OCI-M2 (cell line): ENCODE measurements at regions not wholly inside any gene's neighbourhood (a gene's known extent, or its start where the extent isn't known, plus 50 kb on each side); places are given as distances from the start of the nearest gene placed in this dataset.
"Not testable (repeated sequence)": the region's sequence is repeated elsewhere in the genome, so short reads cannot be mapped to it uniquely, and the experiment has no call there.

ENCODE experiments used
- DNase-seq: peaks from one replicate; lab custom pipeline; 2025; ENCODE audit not compliant: unreplicated experiment; lab: John Stamatoyannopoulos, UW

DNA sequence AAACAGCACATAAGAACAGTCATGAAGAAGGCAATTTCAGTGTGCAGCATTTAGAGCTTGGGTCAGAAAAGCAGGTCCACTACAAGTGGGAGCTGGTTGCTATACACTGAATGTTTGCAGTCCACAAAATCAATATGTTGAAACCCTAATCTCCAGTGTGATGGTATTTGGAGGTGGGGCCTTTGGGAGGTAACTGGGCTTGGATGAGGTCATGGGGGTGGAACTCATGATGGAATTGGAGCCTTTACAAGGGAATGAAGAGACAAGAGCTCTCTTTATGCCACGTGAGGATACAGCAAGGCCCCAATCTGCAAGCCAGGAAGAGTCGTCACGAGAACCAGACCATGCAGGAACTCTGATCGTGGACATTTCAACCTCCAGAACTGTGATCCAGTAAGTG lies 216.7 kb upstream of the SLC35B3 start:
- no peak for DNase-seq

DNA sequence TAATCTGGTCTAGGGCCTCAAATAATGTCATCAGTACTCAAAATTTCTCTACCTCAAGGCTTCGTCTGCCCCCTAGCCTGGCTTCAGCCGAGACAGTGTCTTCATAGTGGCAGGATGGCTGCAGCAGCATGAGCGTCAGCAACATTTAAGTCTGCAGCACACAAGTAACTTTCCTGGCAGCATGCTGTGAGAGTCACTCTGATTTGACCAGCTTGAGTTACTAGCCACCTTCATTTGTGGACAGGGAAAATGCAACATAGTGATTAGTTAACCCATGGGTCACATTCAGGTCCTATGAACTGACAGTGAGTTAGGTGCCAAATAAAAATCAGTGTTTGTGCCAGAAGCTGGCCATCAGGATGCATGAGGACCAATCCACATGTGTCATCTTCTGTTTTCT lies 209.9 kb upstream of the SLC35B3 start:
- no peak for DNase-seq

DNA sequence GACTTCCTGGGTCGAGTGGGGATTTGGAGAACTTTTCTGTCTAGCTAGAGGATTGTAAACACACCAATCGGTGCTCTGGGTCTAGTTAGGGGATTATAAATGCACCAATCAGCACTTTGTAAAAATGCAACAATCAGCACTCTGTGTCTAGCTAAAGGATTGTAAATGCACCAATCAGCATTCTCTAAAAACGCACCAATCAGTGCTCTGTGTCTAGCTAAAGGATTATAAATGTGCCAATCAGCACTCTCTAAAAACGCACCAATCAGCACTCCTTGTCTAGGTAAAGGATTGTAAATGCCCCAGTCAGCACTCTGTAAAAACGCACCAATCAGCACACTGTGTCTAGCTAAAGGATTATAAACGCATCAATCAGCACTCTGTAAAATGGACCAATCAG lies 209.0 kb upstream of the SLC35B3 start:
- no peak for DNase-seq

DNA sequence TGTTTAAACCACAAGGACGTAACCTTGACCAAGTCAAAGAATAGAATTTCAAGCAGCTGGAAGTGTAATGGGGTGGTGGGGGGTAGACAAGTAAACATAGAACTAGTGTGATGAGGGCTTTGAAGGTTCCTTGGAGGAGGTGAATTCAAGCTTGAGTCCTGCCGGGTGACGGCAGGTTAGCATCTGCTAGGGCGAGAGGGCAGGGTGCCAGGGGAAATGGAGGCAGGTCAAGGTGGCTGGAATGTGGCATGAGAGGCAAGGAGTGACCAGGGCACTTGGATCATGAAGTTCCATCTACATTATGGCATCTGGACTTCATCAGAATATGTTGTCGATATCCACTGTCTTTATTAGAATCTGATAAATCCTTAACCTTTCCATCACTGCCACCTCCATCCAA lies 207.5 kb upstream of the SLC35B3 start:
- no peak for DNase-seq

DNA sequence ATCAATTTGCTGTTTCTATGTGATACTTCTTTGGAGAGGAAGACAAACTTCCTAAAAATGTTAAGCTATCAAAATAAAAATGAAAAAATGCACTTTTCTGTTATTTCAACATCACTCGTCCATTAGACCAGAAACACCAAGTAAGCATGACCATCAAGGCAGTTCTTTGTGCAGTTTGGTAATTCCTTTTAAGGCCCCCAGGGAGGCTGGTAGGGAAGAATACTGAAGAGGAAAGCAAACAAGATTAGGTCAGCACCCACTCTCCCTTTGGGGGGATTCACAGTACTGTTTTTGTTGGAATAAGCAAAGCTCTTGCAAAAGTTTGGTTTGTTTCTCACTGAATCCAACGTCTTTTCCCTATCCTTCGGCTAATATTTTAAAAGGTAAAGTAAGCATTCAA lies 206.8 kb upstream of the SLC35B3 start:
- DNase-seq: no peak

DNA sequence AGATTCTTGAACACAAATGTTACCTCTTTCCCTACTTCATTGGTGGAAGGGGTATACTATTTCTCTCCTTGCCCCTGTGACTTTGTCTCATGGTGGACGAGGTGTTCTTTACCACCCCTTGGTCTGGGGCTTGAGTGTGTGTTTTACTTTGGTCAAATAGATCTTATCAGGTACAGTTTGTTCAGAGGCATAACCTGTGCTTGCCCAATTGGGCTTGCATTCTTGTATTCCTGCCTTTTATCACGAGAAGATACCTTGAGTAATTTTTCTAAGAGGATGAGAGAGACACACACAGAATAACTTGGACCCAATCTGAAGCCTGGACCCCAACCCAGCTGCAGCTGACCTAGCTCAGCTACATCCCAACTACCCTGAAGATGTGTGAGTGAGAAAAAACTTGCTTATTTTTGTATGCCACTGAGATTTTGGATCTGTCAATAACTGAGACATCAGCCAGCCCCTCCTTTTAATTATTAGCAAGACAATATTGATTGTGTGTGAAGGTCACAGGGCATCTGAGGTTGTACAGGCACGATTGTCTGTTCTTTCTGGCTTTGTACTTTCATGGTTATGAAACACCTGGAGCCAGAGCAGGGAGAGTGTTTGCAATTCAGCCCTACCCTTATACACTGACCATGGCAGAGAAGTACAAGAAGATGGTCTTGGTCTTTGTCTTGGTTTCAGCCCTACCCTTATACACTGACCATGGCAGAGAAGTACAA lies 204.7 kb upstream of the SLC35B3 start:
- DNase-seq: no peak

DNA sequence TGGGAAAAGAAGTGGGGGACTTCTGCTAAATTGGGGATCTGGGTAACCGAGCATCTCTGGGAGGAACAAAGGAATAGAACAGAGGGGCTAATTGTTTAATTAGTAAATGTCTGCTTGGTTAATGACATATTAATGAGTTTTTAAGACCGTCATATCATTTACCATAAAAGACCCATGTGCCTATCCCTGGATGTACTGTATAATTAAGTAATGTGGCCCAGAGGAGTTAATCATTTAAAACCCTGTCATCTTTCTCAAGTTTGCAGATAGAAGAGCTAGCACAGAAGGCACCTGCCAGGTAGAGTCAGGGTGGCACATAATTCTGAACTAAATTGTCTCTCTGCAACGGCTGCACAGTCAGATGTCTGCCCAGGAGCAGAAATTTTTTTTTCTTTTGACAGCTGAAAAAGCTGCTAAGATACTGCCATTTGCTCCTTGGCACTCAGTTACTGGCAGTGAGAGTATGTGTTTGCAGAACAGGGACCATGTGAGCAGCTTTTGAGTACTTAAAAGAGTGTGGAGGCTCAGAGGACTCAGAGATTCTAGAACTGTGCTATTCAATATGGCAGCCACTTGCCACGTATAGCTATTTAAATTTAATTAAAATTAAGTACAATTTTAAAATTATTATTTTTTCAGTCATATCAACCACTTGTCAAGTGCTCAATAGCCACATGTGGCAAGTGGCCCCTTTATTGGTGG lies 202.7 kb upstream of the SLC35B3 start:
- DNase-seq: no peak

DNA sequence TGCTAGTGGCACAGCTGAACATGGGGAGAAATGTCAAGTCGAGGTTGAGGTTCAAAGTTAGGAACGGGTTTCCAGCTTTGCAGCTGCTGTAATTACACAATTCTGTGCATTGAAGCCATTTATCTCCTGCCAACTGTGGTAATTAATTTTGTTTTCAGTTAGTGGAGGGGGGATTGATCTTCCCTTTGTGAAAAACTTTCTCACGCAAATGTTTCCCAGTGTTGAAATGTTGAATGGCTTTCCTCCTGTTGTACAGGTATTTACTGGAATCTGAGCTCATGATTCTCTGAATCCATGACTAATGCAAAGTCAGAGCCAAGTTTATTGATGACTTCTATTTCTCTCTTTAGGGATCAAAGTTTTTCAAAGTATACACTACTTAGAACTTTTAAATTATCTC lies 198.4 kb upstream of the SLC35B3 start:
- DNase-seq: no peak

DNA sequence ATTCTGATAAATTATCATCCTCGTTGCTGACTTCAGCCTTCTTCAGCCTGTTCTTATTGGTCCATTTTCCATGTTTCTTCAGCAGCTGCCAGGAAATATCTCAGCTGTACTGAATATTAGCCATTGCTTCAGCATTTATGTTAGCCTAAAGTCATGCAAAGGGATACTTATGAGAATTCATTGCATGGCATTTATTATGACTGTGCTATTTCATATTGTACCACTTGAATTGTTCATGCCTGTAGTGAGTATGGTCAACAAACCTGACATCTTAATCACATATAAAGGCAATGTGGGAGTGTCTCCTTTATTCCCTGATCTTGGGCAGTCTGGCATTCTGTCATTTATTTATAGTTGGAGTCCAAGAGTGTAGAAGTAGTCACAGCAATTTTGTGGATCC lies 193.4 kb upstream of the SLC35B3 start:
- DNase-seq: no peak

DNA sequence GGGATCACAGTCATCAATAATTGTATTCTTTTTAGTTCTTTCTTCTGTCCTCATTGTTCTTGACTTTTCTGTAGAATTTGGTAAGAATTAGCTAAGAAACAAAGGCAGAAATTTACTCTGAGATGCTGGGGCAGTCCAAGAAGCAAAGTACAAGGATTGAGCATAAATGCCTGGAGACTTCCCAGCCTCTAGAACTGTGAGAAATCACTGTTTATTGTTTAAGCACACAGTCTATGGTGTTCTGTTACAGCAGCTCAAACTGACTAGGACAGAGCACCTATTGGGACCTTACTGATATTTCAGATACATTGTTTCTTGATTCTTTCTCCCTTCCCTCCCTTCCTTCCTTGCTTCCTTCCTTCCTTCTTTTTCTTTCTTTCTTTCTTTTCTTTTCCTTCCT lies 192.7 kb upstream of the SLC35B3 start:
- no peak for DNase-seq

DNA sequence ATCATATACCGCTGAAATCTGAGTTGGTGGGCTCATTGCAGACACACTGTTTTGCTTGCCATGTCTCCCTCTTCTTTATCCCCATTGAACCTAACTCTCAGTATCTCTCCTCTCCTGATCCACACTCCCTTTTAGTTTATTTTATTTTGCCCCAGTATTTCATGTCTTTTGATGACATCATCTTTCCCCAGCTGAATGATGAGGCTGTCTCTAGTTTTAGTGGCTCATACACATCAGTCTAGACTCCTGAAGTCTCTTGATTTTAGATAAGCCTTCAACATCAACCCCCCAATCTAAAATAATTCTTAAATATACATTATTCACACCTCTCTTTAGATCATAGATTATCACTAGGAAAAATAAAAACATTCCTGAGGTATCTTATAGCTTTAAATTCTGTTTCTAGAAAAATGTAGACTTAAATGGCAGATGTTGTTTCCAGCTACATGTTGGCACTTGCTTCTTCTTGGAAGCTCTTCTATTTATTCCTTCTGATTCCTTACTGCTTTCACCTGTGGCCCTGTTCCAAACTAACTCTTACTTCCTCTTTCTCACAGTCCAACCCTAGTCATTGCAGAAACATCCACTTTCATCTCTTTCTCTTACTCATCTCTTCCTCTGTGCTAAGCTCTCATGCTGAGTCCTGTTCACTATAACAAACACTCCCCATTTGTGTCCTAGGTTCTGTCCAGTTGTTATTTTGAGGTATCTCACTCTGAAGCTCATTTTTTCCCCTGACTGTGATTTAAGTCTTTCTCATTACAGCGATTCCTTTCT lies 191.9 kb upstream of the SLC35B3 start:
- no peak for DNase-seq

DNA sequence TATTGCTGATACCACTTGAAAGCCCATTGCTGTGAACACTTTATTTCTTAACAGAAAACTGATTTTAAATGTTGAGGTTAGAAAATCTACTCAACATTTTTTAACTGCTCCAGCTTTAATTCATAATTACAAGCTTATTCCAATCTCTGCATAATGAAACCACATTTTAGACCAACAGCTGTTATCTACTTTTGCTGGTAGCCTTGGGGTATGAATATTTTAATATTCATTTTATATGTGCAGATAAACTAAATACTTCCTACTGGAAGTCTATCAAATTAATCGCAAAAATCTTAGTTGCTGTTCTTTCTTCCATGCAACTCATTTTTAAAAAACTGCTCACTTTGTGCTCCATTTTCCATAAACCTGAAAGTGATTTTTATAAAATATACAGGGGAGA lies 189.3 kb upstream of the SLC35B3 start:
- no peak for DNase-seq

DNA sequence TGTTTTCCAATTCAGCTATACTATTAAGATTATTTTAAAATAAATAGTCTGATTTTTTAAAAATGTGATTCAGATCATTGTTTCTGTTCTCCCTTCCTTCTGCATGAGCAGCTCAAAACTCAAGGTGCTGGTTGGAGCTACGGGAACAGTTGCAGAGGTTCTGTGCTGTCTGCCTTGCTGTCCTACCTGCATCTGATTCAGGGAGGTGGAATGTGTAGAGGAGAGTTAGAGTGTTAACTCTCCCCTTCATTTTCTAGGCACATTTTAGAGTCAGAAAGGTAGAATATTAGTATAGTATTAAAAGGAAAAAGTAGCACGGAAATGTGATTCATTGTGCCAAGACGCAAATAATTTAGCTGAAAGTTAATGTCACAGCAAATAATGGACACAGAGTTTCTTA lies 188.1 kb upstream of the SLC35B3 start:
- DNase-seq: no peak

DNA sequence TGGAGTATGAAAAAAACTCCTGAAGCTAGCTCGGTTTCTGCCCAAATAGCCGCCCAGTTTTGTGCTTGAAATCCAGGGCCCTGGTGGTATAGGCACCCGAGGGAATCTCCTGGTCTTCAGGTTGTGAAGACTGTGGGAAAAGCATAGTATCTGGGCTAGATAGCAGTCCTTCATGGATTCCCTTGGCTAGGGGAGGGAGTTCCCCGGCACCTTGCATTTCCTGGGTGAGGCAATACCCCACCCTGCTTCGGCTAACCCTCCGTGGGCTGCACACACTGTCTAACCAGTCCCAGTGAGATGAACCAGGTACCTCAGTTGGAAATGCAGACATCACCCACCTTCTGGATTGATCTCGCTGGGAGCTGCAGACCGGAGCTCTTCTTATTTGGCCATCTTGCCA lies 184.5 kb upstream of the SLC35B3 start:
- DNase-seq: no peak

DNA sequence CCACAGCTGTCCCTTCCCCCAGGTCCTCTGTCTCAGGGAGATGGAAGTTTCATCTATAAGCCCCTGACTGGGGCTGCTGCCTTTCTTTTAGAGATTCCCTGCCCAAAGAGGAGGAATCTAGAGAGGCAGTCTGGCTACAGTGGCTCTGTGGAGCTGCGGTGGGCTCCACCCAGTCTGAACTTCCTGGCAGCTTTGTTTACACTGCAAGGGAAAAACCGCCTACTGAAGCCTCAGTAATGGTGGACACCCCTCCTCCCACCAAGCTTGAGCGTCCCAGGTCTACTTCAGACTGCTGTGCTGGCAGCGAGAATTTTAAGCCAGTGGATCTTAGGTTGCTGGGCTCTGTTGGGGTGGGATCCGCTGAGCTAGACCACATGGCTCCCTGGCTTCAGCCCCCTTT lies 184.1 kb upstream of the SLC35B3 start:
- not testable (repeated sequence) for DNase-seq

DNA sequence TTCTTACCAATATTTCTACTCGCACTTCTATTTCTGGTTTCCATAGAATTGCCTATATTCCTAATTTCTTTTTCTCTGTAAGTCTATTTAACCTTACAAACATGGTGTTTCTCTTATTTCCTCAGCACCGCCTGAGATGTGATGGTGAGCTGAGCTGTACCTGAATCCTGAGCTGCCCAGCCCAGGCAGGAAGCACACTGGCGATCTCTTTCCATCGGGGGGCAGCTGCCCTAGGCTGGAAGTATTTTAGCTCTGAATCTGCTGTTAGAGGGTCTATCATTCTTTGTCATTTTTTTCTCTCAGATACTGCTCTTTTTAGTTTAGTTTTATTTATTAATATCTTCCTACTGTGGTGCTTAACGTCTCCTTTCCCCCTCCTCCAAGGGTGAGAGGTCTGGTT lies 173.4 kb upstream of the SLC35B3 start:
- DNase-seq: no peak

DNA sequence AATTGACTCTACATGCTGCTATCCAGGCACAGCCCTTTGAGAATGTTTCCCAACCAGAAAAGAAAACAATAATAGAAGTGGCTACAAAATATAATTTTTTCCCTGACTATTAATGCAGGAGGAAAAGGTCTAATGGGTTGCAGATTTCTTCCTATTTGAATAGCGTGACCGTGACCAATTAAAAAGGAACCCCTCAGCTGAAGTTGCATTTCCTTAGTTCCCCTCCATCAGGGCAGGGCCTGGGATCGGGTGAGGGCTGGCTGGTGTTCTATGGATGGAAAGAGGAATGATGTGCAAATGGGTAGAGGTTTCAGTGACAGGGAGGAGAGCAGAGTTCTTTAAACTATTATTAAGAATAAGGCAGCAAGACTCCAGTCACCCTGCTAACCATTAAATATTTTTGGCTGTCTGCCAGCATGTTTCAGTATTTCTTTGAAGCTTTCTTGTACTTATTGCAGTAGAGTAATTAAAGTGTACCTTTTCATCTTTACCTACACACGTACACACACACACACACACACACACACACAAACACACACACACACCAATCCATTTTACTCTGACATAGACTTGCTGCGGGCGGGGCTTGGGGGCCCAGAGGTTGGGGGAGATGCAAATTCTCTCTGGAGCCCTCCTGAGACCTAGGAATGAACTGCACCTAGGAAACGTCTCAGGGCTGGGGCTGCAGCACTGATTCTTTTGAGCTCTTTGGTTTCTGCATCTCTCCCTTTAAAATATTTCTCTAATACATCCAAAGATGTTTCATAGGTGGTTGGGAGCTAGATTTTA lies 154.8 kb upstream of the SLC35B3 start:
- DNase-seq: no peak

DNA sequence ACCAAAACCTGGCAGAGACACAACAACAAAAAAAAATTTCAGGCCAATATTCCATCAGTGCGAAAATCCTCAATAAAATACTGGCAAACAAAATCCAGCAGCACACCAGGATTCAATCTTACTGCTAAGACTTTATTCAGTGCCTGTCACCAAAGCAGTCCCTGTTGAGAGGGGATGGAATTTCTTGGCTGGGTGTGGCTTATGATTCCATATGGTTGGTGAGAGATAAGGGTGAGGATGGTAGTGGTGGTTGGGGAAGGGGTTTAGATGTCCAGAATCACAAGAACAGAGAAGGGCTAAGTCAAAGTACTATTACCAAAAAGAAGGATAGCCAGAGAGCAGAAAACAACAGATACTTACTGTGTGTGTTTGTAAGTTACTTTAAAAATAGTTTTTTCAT lies 152.8 kb upstream of the SLC35B3 start:
- DNase-seq: no peak

DNA sequence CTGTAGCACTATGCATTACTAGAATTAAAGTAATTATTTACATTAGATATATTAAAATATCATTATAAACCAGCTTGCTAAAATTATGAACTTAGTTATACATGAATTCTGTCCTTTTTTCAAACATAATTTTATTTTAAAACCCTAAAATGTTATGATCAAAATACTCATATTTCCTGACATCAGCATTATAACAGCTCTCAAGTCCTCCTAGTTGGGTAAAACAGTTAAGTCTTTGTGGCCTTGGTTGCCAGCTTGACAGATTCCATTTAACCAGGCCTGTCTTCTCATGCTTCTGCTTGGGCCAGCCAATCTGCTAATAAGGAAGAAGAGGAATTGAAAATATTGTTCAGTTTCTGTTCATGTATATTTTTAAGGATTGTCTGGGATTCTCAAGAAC lies 147.9 kb upstream of the SLC35B3 start:
- DNase-seq: no peak

DNA sequence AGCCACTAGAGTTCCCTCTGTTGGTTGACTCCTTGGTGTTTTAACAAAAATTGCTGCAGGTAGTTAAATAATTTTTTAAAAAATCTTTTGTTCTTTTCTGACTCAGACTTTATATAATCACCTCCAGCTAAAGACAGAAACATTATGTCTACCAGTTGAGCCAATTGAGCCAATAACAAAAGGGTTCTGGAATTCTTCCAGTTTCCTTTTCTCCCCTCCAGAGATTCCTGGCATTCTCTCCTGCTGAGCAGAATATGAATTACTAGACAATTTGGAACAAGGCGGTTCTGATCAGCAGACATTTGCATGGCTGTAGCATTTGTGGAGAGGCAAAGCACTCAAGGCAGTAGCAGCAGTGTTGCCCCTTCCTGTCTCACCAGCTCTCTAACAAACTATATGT lies 144.0 kb upstream of the SLC35B3 start:
- no peak for DNase-seq

DNA sequence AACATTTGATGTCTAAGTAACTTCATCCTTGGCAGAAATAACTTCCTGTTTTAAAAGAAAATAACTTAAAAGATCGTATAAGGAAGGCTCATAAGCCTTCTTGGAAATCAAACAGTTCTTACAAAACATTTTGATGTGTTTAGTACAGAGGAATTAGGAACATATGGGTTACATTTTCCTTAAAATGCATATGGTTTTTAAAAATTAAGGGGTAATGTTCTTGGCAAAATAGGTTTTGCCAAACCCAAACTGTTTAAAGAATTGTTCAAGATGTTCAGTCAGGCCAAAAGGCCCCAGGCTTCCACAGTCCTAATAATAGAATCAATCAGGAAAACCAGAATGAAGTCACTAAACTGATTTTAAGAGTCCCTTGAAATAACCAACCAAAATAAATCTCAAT lies 142.7 kb upstream of the SLC35B3 start:
- DNase-seq: no peak
